ENCODE measurements at regions not wholly inside any gene's neighbourhood (a gene's known extent, or its start where the extent isn't known, plus 50 kb on each side); places are given as distances from the start of the nearest gene placed in this dataset.

- Histone ChIP-seq H3K9me3 (no peaks in the 10 kb centered on the region), H3K27ac (no peak overlapping the region), H3K4me1 (ENCODE audit: insufficient read depth) (no peaks in the 10 kb centered on the region), H3K27me3 (no peaks in the 10 kb centered on the region), H3K4me3 (no peak overlapping the region), H3K36me3 (no peaks in the 10 kb centered on the region)
- TF ChIP-seq POLR2A (IDR thresholded peaks at IDR 0.05) (no peak), EP300 (IDR thresholded peaks at IDR 0.05) (no peak)
- TF ChIP-seq, protein P1, sequence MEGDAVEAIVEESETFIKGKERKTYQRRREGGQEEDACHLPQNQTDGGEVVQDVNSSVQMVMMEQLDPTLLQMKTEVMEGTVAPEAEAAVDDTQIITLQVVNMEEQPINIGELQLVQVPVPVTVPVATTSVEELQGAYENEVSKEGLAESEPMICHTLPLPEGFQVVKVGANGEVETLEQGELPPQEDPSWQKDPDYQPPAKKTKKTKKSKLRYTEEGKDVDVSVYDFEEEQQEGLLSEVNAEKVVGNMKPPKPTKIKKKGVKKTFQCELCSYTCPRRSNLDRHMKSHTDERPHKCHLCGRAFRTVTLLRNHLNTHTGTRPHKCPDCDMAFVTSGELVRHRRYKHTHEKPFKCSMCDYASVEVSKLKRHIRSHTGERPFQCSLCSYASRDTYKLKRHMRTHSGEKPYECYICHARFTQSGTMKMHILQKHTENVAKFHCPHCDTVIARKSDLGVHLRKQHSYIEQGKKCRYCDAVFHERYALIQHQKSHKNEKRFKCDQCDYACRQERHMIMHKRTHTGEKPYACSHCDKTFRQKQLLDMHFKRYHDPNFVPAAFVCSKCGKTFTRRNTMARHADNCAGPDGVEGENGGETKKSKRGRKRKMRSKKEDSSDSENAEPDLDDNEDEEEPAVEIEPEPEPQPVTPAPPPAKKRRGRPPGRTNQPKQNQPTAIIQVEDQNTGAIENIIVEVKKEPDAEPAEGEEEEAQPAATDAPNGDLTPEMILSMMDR (IDR thresholded peaks at IDR 0.05): no peak
- intact Hi-C loops (cut with DNase I): no loop called here
- no peak for DNase-seq
These were observed 1230.3 kb downstream of the DIAPH3 start for GRCh38 chr13:58933475-58933874.

- TF ChIP-seq, protein P1 (IDR thresholded peaks at IDR 0.05): no peak
- no peak for TF ChIP-seq POLR2A (IDR thresholded peaks at IDR 0.05)
- TF ChIP-seq EP300 (IDR thresholded peaks at IDR 0.05): no peak
- H3K9me3 ChIP-seq: no peaks in the 10 kb centered on the region
- H3K4me1 ChIP-seq (ENCODE audit: insufficient read depth): no peaks in the 10 kb centered on the region
- H3K36me3 ChIP-seq: no peaks in the 10 kb centered on the region
- DNase-seq: no peak
- no peak overlapping the region for H3K27ac ChIP-seq
- H3K4me3 ChIP-seq: no peak overlapping the region
- intact Hi-C loops (cut with DNase I): no loop called here
- H3K27me3 ChIP-seq: no peaks in the 10 kb centered on the region
- WGBS, 3 donors: 90 to 93% (median 91%) methylated on average over 5 of the region's 5 CpGs
These were observed 1228.0 kb downstream of the DIAPH3 start for GRCh38 chr13:58935689-58936088.

DNA sequence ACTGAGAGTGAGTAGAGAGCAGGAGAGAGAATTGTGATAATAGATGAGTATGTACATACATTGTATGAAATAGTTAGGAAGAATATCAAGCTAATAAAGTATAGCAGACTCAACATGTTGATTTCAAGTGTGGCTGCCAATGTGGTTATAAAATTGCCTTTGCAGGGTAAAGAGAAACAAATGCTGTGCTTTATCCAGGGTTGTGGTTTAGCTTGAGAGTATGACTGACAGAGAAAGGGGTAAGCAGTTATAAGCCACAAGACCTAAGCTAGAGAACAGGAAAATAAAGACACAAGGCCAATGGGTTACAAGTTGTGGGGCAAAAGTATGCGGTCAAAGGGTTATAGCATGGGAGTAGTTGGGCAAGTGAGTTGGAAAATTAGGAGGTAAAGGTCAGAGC, 1217.5 kb downstream of the DIAPH3 start:
- no peak overlapping the region for H3K4me3 ChIP-seq
- TF ChIP-seq POLR2A (IDR thresholded peaks at IDR 0.05) (no peak), EP300 (IDR thresholded peaks at IDR 0.05) (no peak)
- TF ChIP-seq, protein P1 (IDR thresholded peaks at IDR 0.05): no peak
- no peaks in the 10 kb centered on the region for H3K27me3 ChIP-seq
- no peak overlapping the region for H3K27ac ChIP-seq
- no peaks in the 10 kb centered on the region for H3K4me1 ChIP-seq (ENCODE audit: insufficient read depth)
- H3K9me3 ChIP-seq: no peaks in the 10 kb centered on the region
- no peak for DNase-seq
- no peaks in the 10 kb centered on the region for H3K36me3 ChIP-seq
- WGBS, 3 donors: 80 to 93% (median 83%) methylated on average over 1 of the region's 1 CpG
- intact Hi-C loops (cut with DNase I): no loop called here

GRCh38 chr13:58949646-58950045, 1214.1 kb downstream of the DIAPH3 start:
- no peak overlapping the region for H3K27ac ChIP-seq

More at GRCh38 chr13:58949646-58950045, 1214.1 kb downstream of the DIAPH3 start:
- TF ChIP-seq, protein P1 (IDR thresholded peaks at IDR 0.05): no peak
- no peak for TF ChIP-seq EP300 (IDR thresholded peaks at IDR 0.05)
- no peak for TF ChIP-seq POLR2A (IDR thresholded peaks at IDR 0.05)
- H3K4me3 ChIP-seq: no peak overlapping the region
- H3K27me3 ChIP-seq: no peaks in the 10 kb centered on the region
- no peaks in the 10 kb centered on the region for H3K36me3 ChIP-seq
- intact Hi-C loops (cut with DNase I): no loop called here
- H3K4me1 ChIP-seq (ENCODE audit: insufficient read depth): no peaks in the 10 kb centered on the region
- H3K9me3 ChIP-seq: no peaks in the 10 kb centered on the region
- WGBS, 3 donors: 88 to 95% (median 89%) methylated on average over 9 of the region's 9 CpGs
- DNase-seq: no peak
